ENCODE measurements at regions not wholly inside any gene's neighbourhood (a gene's known extent, or its start where the extent isn't known, plus 50 kb on each side); places are given as distances from the start of the nearest gene placed in this dataset.

DNA sequence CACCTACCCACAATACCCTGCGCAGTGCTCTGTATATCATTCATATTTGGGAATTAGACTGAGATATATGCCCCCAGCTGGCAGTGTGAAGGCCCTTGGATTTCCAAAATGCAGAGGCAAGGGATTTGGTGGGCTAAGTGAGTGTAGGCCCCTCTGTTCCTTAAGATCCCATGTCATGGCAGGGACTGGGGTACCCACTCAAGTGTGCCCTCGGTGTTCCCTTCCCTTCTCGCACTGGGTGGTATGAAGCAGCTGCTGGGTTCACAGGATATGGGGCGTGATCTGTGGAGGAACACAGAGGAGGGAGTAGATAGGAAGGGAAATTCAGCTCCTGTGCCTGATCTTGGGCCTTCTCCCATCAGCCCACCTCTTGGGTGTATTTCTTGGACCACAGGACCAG is 63.1 kb upstream of the VASH1 start:
- no peaks in the 10 kb centered on the region for H3K4me1 ChIP-seq (ENCODE audit: insufficient read depth, low read length, poor library complexity, severe bottlenecking)
- ChIA-PET POLR2A (no interaction called here), CTCF (ENCODE audit: unreplicated experiment) (no interaction called here)
- no peak overlapping the region for H2AFZ ChIP-seq (ENCODE audit: low read length)
- TF ChIP-seq, protein P1, sequence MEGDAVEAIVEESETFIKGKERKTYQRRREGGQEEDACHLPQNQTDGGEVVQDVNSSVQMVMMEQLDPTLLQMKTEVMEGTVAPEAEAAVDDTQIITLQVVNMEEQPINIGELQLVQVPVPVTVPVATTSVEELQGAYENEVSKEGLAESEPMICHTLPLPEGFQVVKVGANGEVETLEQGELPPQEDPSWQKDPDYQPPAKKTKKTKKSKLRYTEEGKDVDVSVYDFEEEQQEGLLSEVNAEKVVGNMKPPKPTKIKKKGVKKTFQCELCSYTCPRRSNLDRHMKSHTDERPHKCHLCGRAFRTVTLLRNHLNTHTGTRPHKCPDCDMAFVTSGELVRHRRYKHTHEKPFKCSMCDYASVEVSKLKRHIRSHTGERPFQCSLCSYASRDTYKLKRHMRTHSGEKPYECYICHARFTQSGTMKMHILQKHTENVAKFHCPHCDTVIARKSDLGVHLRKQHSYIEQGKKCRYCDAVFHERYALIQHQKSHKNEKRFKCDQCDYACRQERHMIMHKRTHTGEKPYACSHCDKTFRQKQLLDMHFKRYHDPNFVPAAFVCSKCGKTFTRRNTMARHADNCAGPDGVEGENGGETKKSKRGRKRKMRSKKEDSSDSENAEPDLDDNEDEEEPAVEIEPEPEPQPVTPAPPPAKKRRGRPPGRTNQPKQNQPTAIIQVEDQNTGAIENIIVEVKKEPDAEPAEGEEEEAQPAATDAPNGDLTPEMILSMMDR (conservative IDR thresholded peaks at IDR 0.05; ENCODE audit: low read length), result no peak
- TF ChIP-seq EZH2phosphoT487 (IDR thresholded peaks at IDR 0.05; ENCODE audit: borderline replicate concordance, low read depth, low read length), result no peak
- H3K79me2 ChIP-seq (ENCODE audit: insufficient read depth, low read depth, low read length), result no peaks in the 10 kb centered on the region
- H3K36me3 ChIP-seq (ENCODE audit: insufficient read depth, low read length), result no peaks in the 10 kb centered on the region
- no TSS peak for BruUV-seq (replicated peaks)
- H3K27ac ChIP-seq (ENCODE audit: low read depth, low read length, poor library complexity, severe bottlenecking), result no peak overlapping the region
- no peaks in the 10 kb centered on the region for H3K9me3 ChIP-seq (ENCODE audit: low read length)
- H4K20me1 ChIP-seq (ENCODE audit: insufficient read depth, low read length), result no peaks in the 10 kb centered on the region
- no peaks in the 10 kb centered on the region for H3K9me2 ChIP-seq (ENCODE audit: insufficient read depth, low read length)
- no peak overlapping the region for H3K4me3 ChIP-seq (ENCODE audit: low read depth, low read length, poor library complexity, severe bottlenecking)
- no peak overlapping the region for H3K4me2 ChIP-seq (ENCODE audit: low read length)
- no peak for DNase-seq (ENCODE audit: low spot score)
- intact Hi-C loops (cut with micrococcal nuclease; ENCODE audit: unreplicated experiment), result no loop called here

DNA sequence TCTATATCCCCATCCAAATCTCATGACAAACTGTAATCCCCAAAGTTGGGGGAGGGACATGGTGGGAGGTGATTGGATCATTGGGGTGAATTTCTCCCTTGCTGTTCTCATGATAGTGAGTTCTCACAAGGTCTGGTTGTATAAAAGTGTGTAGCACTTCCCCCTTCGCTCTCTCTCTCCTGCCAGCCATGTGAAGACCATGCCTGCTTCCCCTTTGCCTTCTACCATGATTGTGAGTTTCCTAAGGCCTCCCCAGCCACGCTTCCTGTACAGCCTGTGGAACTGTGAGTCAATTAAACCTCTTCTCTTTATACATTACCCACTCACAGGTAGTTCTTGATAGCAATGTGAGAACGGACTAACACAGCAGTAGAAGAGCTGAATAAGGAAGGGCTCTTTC is 62.6 kb upstream of the VASH1 start:
- DNase-seq (ENCODE audit: low spot score), result no peak
- Histone ChIP-seq H4K20me1 (ENCODE audit: insufficient read depth, low read length) (no peaks in the 10 kb centered on the region), H3K79me2 (ENCODE audit: insufficient read depth, low read depth, low read length) (no peaks in the 10 kb centered on the region), H3K9me3 (ENCODE audit: low read length) (no peaks in the 10 kb centered on the region), H3K4me3 (ENCODE audit: low read depth, low read length, poor library complexity, severe bottlenecking) (no peak overlapping the region), H3K9me2 (ENCODE audit: insufficient read depth, low read length) (no peaks in the 10 kb centered on the region), H3K27ac (ENCODE audit: low read depth, low read length, poor library complexity, severe bottlenecking) (no peak overlapping the region), H2AFZ (ENCODE audit: low read length) (no peak overlapping the region), H3K36me3 (ENCODE audit: insufficient read depth, low read length) (no peaks in the 10 kb centered on the region), H3K4me1 (ENCODE audit: insufficient read depth, low read length, poor library complexity, severe bottlenecking) (no peaks in the 10 kb centered on the region), H3K4me2 (ENCODE audit: low read length) (no peak overlapping the region)
- no peak for TF ChIP-seq EZH2phosphoT487 (IDR thresholded peaks at IDR 0.05; ENCODE audit: borderline replicate concordance, low read depth, low read length)
- TF ChIP-seq, protein P1 (conservative IDR thresholded peaks at IDR 0.05; ENCODE audit: low read length), result no peak
- BruUV-seq (replicated peaks), result no TSS peak
- ChIA-PET CTCF (ENCODE audit: unreplicated experiment) (no interaction called here), POLR2A (no interaction called here)
- intact Hi-C loops (cut with micrococcal nuclease; ENCODE audit: unreplicated experiment), result no loop called here

DNA sequence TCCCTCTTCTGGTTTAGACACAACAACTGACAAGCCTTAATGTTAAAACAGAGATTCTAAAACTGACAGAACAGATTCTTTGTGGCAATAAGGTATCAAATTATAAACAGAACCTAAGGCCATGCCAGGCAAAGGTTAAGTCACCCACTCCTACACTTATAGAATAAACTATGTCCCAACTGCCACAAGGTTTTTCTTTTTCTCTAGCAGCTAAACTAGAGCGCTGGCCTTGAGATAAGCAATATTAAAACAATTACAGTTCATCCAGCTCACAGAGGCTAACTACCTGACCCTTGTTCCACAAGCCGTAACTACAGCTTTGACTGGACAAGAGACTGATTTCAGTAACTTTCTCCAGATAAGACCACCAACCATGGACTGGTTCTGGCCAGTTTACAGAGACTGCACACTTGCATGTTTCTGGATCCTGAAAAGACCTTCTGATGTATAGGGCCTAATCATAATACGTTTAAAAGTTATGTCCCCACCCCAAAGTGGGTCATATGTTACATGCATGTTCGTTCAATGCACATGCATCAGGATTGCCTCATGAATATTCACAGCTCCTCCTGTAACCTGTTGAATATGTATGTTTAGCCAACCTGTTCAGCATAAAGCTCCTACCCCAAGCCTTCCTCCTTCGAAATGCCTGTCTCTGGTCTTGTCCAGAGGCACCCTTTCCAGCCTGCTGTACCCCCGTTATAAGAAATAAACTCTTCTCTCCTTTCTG is 61.9 kb upstream of the VASH1 start:
- Histone ChIP-seq H3K4me1 (ENCODE audit: insufficient read depth, low read length, poor library complexity, severe bottlenecking) (no peaks in the 10 kb centered on the region), H3K4me2 (ENCODE audit: low read length) (no peak overlapping the region), H3K79me2 (ENCODE audit: insufficient read depth, low read depth, low read length) (no peaks in the 10 kb centered on the region), H2AFZ (ENCODE audit: low read length) (no peak overlapping the region), H4K20me1 (ENCODE audit: insufficient read depth, low read length) (no peaks in the 10 kb centered on the region), H3K36me3 (ENCODE audit: insufficient read depth, low read length) (no peaks in the 10 kb centered on the region), H3K4me3 (ENCODE audit: low read depth, low read length, poor library complexity, severe bottlenecking) (no peak overlapping the region), H3K9me3 (ENCODE audit: low read length) (no peaks in the 10 kb centered on the region), H3K27ac (ENCODE audit: low read depth, low read length, poor library complexity, severe bottlenecking) (no peak overlapping the region), H3K9me2 (ENCODE audit: insufficient read depth, low read length) (no peaks in the 10 kb centered on the region)
- no peak for DNase-seq (ENCODE audit: low spot score)
- ChIA-PET CTCF (ENCODE audit: unreplicated experiment) (no interaction called here), POLR2A (no interaction called here)
- no TSS peak for BruUV-seq (replicated peaks)
- TF ChIP-seq EZH2phosphoT487 (IDR thresholded peaks at IDR 0.05; ENCODE audit: borderline replicate concordance, low read depth, low read length), result no peak
- TF ChIP-seq, protein P1 (conservative IDR thresholded peaks at IDR 0.05; ENCODE audit: low read length), result no peak
- intact Hi-C loops (cut with micrococcal nuclease; ENCODE audit: unreplicated experiment), result no loop called here

Measured in OCI-LY7 (cell line).